Kidney (tissue), 13 donors: ENCODE measurements at regions not wholly inside any gene's neighbourhood (a gene's known extent, or its start where the extent isn't known, plus 50 kb on each side); places are given as distances from the start of the nearest gene placed in this dataset.
A peak's percentile ranks its signal among the peaks of the same experiment; 100 is the strongest.

ENCODE experiments used
- DNase-seq, 5 donors: peaks; one replicate each; pipeline ENCODE4 v3.0.0-alpha.2; 2013 to 2020
- FAIRE-seq: peaks from 2 replicates; lab custom pipeline; 2012; peaks lifted over from hg19 to GRCh38; lab: Jason Lieb, UNC
- H3K27ac ChIP-seq, 2 donors: one replicate each; pipeline ENCODE4 v1.7.0; 2013; ENCODE audit warnings: low read depth in 2 of 2, low read length in 2 of 2, inconsistent platforms in 1 of 2
- H3K27me3 ChIP-seq: one replicate; pipeline ENCODE4 v1.7.1; 2013; ENCODE audit warnings: low read length, inconsistent platforms; ENCODE audit not compliant: control insufficient read depth, insufficient read depth
- H3K36me3 ChIP-seq, 3 donors: one replicate each; pipeline versions ENCODE4 v1.7.0 to v1.7.1; 2013; ENCODE audit warnings: low read length in 3 of 3, control low read depth in 1 of 3, inconsistent platforms in 1 of 3; ENCODE audit not compliant: insufficient read depth in 3 of 3, control insufficient read depth in 2 of 3
- H3K4me1 ChIP-seq, 3 donors: one replicate each; pipeline versions ENCODE4 v1.7.0 to v1.7.1; 2013; ENCODE audit warnings: low read length in 3 of 3, inconsistent platforms in 1 of 3, low read depth in 1 of 3; ENCODE audit not compliant: control insufficient read depth in 2 of 3, insufficient read depth in 2 of 3
- H3K4me3 ChIP-seq, 3 donors: one replicate each; pipeline versions ENCODE4 v1.7.0 to v1.8.1; 2013; ENCODE audit warnings: low read length in 3 of 3, control low read depth in 1 of 3, inconsistent platforms in 1 of 3
- H3K9ac ChIP-seq, 3 donors: one replicate each; pipeline versions ENCODE4 v1.7.0 to v1.7.1; 2013; ENCODE audit warnings: low read length in 3 of 3, control low read depth in 1 of 3, inconsistent platforms in 1 of 3
- H3K9me3 ChIP-seq, 3 donors: one replicate each; pipeline versions ENCODE4 v1.7.0 to v1.7.1; 2013; ENCODE audit warnings: low read length in 3 of 3, control low read depth in 1 of 3, inconsistent platforms in 1 of 3; ENCODE audit not compliant: control insufficient read depth in 2 of 3, insufficient read depth in 1 of 3
- intact Hi-C: fragments of 100-400 bp; cut with DNase I; formaldehyde crosslinking; loops from one replicate; pipeline ENCODE4 v1.11.1; 2022
- TF ChIP-seq, protein P1 (sequence below): IDR thresholded peaks from 3 replicates; pipeline ENCODE4 v1.5.1; 2012; ENCODE audit warnings: mild to moderate bottlenecking, moderate library complexity, borderline replicate concordance; ENCODE audit not compliant: insufficient read depth; ENCODE audit errors: extremely low read depth
- donor health status: control.
- donor health status: control.
- donor health status: control.
- donor health status: control.
- donor health status: control.
- donor health status: DM: yes; HTN: yes; CAD: no.
- donor health status: Normal renal cell carcinoma (clear cell type).

- no peak overlapping the region for H3K4me3 ChIP-seq
- no peak overlapping the region for H3K27ac ChIP-seq
- H3K9me3 ChIP-seq, result no peaks in the 10 kb centered on the region
- intact Hi-C loops, result no loop called here
- H3K9ac ChIP-seq, result no peak overlapping the region
- DNase-seq, result no peak
- H3K4me1 ChIP-seq, result no peaks in the 10 kb centered on the region
- FAIRE-seq, result peak; percentile 80
- TF ChIP-seq, protein P1, sequence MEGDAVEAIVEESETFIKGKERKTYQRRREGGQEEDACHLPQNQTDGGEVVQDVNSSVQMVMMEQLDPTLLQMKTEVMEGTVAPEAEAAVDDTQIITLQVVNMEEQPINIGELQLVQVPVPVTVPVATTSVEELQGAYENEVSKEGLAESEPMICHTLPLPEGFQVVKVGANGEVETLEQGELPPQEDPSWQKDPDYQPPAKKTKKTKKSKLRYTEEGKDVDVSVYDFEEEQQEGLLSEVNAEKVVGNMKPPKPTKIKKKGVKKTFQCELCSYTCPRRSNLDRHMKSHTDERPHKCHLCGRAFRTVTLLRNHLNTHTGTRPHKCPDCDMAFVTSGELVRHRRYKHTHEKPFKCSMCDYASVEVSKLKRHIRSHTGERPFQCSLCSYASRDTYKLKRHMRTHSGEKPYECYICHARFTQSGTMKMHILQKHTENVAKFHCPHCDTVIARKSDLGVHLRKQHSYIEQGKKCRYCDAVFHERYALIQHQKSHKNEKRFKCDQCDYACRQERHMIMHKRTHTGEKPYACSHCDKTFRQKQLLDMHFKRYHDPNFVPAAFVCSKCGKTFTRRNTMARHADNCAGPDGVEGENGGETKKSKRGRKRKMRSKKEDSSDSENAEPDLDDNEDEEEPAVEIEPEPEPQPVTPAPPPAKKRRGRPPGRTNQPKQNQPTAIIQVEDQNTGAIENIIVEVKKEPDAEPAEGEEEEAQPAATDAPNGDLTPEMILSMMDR, result no peak
- H3K27me3 ChIP-seq, result no peaks in the 10 kb centered on the region
- H3K36me3 ChIP-seq, result no peaks in the 10 kb centered on the region
These were observed 59.0 kb upstream of the SOX3 start for GRCh38 chrX:140563893-140564292.
